ENCODE measurements at regions not wholly inside any gene's neighbourhood (a gene's known extent, or its start where the extent isn't known, plus 50 kb on each side); places are given as distances from the start of the nearest gene placed in this dataset.
A peak's percentile ranks its signal among the peaks of the same experiment; 100 is the strongest.

- ATAC-seq (no peak), DNase-seq (peak in 1 of 3 donors; percentile 40)
- intact Hi-C loops (cut with DNase I, micrococcal nuclease) = no loop called here
- H3K36me3 ChIP-seq (ENCODE audit: low read depth) = no peaks in the 10 kb centered on the region
- TF ChIP-seq, protein P1, sequence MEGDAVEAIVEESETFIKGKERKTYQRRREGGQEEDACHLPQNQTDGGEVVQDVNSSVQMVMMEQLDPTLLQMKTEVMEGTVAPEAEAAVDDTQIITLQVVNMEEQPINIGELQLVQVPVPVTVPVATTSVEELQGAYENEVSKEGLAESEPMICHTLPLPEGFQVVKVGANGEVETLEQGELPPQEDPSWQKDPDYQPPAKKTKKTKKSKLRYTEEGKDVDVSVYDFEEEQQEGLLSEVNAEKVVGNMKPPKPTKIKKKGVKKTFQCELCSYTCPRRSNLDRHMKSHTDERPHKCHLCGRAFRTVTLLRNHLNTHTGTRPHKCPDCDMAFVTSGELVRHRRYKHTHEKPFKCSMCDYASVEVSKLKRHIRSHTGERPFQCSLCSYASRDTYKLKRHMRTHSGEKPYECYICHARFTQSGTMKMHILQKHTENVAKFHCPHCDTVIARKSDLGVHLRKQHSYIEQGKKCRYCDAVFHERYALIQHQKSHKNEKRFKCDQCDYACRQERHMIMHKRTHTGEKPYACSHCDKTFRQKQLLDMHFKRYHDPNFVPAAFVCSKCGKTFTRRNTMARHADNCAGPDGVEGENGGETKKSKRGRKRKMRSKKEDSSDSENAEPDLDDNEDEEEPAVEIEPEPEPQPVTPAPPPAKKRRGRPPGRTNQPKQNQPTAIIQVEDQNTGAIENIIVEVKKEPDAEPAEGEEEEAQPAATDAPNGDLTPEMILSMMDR (IDR thresholded peaks at IDR 0.05) = no peak
- no peaks in the 10 kb centered on the region for H3K9me3 ChIP-seq
- H3K4me1 ChIP-seq (ENCODE audit: low read depth) = no peaks in the 10 kb centered on the region
- H3K4me3 ChIP-seq = no peak overlapping the region
Observed at GRCh38 chr4:116705466-116705865, 379.9 kb downstream of the TRAM1L1 start.

- H3K4me1 ChIP-seq (ENCODE audit: low read depth) = no peaks in the 10 kb centered on the region
- intact Hi-C loops (cut with DNase I, micrococcal nuclease) = no loop called here
- TF ChIP-seq, protein P1 (IDR thresholded peaks at IDR 0.05) = no peak
- ATAC-seq (no peak), DNase-seq (no peak)
- H3K9me3 ChIP-seq = no peaks in the 10 kb centered on the region
- H3K4me3 ChIP-seq = no peak overlapping the region
- H3K36me3 ChIP-seq (ENCODE audit: low read depth) = no peaks in the 10 kb centered on the region
Observed at GRCh38 chr4:116702949-116703348, 382.4 kb downstream of the TRAM1L1 start.

DNA sequence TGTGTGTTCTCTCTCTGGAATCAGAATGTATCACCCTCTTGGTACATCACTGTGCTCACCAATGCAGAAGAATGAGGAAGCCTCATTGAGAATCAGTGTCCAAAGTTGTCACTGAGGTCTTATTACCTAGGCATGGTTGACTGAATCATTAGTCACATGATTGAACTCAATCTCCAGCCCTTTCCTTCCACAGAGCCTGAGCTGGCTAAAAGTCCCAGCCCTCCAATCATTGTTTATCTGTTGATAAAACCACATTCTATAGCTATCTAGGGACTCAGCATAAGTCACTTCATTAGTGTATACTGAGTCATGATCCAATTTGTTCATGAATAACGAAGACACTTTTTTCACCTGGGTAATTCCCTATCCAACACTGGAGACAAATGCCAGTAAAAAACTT, 396.8 kb downstream of the TRAM1L1 start:
- DNase-seq = no peak
- TF ChIP-seq, protein P1 (IDR thresholded peaks at IDR 0.05) = no peak
- Histone ChIP-seq H3K4me3 (no peak overlapping the region), H3K9me3 (no peaks in the 10 kb centered on the region), H3K4me1 (ENCODE audit: low read depth) (no peaks in the 10 kb centered on the region), H3K36me3 (ENCODE audit: low read depth) (no peaks in the 10 kb centered on the region)
- ATAC-seq = no peak
- intact Hi-C loops (cut with DNase I, micrococcal nuclease) = no loop called here

DNA sequence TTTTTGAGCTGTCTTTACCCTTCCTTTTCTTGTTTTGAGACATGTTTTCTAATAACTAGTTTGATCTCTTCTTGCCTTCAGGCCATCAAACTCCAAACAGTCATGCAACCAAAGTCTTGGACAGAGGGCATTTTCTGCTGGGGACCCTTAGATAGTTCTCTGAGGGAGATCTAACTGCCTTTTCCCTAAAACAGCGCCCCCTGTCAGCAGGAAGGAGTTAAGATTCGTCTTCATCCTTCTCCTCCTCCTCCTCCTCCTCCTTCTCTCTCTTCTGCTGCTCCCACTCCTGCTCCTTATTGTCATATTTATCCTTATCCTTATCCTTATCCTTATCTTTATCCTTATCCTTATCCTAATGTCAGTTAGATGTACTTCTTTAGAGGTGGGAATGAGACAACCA, 417.2 kb downstream of the TRAM1L1 start:
- Histone ChIP-seq H3K36me3 (ENCODE audit: low read depth) (no peaks in the 10 kb centered on the region), H3K4me1 (ENCODE audit: low read depth) (no peaks in the 10 kb centered on the region), H3K4me3 (no peak overlapping the region), H3K9me3 (no peaks in the 10 kb centered on the region)
- TF ChIP-seq, protein P1 (IDR thresholded peaks at IDR 0.05) = no peak
- DNase-seq (no peak), ATAC-seq (no peak)
- intact Hi-C loops (cut with DNase I, micrococcal nuclease) = no loop called here

GRCh38 chr4:116665716-116666115, 419.7 kb downstream of the TRAM1L1 start:
- Histone ChIP-seq H3K4me3 (no peak overlapping the region), H3K4me1 (ENCODE audit: low read depth) (no peaks in the 10 kb centered on the region), H3K9me3 (no peaks in the 10 kb centered on the region), H3K36me3 (ENCODE audit: low read depth) (no peaks in the 10 kb centered on the region)
- TF ChIP-seq, protein P1 (IDR thresholded peaks at IDR 0.05) = no peak
- intact Hi-C loops (cut with DNase I, micrococcal nuclease) = no loop called here
- no peak for ATAC-seq
- DNase-seq = no peak

DNA sequence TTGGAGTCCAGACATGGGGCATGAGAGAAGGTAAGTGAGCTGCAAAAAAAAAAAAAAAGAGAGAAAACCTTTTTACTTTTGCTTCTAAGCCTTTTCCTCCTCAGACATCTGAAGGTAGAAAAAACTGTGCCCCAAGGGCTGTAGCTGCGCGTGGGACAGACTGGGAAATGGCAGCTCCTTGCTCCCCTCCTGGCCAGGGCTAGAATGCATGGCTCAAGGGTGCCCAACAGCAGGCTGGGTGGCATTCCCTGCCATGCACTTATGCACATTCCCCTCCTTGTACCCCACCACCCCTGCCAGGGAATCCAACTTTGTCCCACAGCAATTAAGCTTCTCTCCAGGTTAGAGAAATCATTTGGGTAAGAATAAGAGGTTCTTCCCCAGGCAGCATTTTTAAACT, 421.2 kb downstream of the TRAM1L1 start:
- peaks cover 4% of the 10 kb centered on the region for H3K9me3 ChIP-seq
- intact Hi-C loops (cut with DNase I, micrococcal nuclease) = no loop called here

More for the DNA sequence above, 421.2 kb downstream of the TRAM1L1 start:
- H3K4me1 ChIP-seq (ENCODE audit: low read depth) = no peaks in the 10 kb centered on the region
- no peaks in the 10 kb centered on the region for H3K36me3 ChIP-seq (ENCODE audit: low read depth)
- TF ChIP-seq, protein P1 (IDR thresholded peaks at IDR 0.05) = no peak
- ATAC-seq (no peak), DNase-seq (no peak)
- no peak overlapping the region for H3K4me3 ChIP-seq

Measured in mucosa of descending colon (tissue), 3 donors.